Ovary (tissue), 7 donors: ENCODE measurements at regions not wholly inside any gene's neighbourhood (a gene's known extent, or its start where the extent isn't known, plus 50 kb on each side); places are given as distances from the start of the nearest gene placed in this dataset.

ENCODE experiments used
- DNase-seq, 5 donors: peaks; one replicate each; pipeline ENCODE4 v3.0.0-alpha.2; 2019 to 2020
- H3K27ac ChIP-seq, 2 donors: fragments of 200-600 bp; one replicate each; pipeline versions ENCODE4 v1.5.1 to v1.8.0; 2019 to 2022
- H3K27me3 ChIP-seq: fragments of 200-600 bp; one replicate; pipeline ENCODE4 v1.8.0; 2022
- H3K36me3 ChIP-seq: fragments of 200-600 bp; sonication (generic); one replicate; pipeline ENCODE4 v1.5.1; 2019
- H3K4me1 ChIP-seq: one replicate; pipeline ENCODE4 v1.8.1; 2013; ENCODE audit warnings: mild to moderate bottlenecking, moderate library complexity; ENCODE audit not compliant: insufficient read depth
- H3K4me3 ChIP-seq: fragments of 200-600 bp; sonication (generic); one replicate; pipeline ENCODE4 v1.5.1; 2017
- H3K9me3 ChIP-seq, 2 donors: fragments of 200-600 bp in 1 of 2; sonication (generic) in 1 of 2; one replicate each; pipeline versions ENCODE4 v1.5.1 to v1.8.1; 2013 to 2019; ENCODE audit warnings: mild to moderate bottlenecking in 1 of 2, moderate library complexity in 1 of 2
- CTCF ChIP-seq, 3 donors: fragments of 450-650 bp in 2 of 3; fragments of 200-600 bp in 1 of 3; IDR thresholded peaks; one replicate each; pipeline versions ENCODE4 v1.5.1 to v1.8.0; 2016 to 2022; ENCODE audit warnings: antibody characterized with exemption in 3 of 3, mild to moderate bottlenecking in 1 of 3
- EP300 ChIP-seq: sonication (generic); formaldehyde crosslinking; IDR thresholded peaks from one replicate; pipeline ENCODE4 v1.6.1; 2017; ENCODE audit warnings: antibody characterized with exemption
- POLR2A ChIP-seq: fragments of 450-650 bp; IDR thresholded peaks from one replicate; pipeline ENCODE4 v1.6.1; 2017; ENCODE audit warnings: antibody characterized with exemption, mild to moderate bottlenecking, moderate library complexity
- WGBS, 3 donors: extraction: QIAGEN DNeasy Blood & Tissue Kit in 1 of 3; methylation state at CpG; one replicate each; pipeline versions ENCODE4 v1.1.5 to v1.1.7; 2013 to 2017; 5-methylcytosine and 5-hydroxymethylcytosine counted together
- intact Hi-C, 4 donors: fragments of 100-400 bp; cut with DNase I; formaldehyde crosslinking; loops; one replicate each; pipeline versions ENCODE4 v1.11.0 to v1.15.1; 2022 to 2023
- donor health status: DM: no; HTN: no; CAD: no; lungs with moderate emphysema.
- donor health status: DM: no; HTN: no; CAD: no.
- donor health status: Bipolar disorder and iron deficiency.
- donor health status: DM: no; HTN: no; CAD: no.
- donor health status: DM: yes; HTN: yes; CAD: no.

- H3K27me3 ChIP-seq: no peaks in the 10 kb centered on the region
- no peaks in the 10 kb centered on the region for H3K4me1 ChIP-seq
- no peak overlapping the region for H3K27ac ChIP-seq
- no peak overlapping the region for H3K4me3 ChIP-seq
- no peak for DNase-seq
- WGBS, 3 donors: 76 to 83% (median 83%) methylated on average over 14 of the region's 14 CpGs
- TF ChIP-seq EP300 (no peak), POLR2A (no peak), CTCF (IDR thresholded peaks at IDR 0.05) (no peak)
- no peaks in the 10 kb centered on the region for H3K9me3 ChIP-seq
- no peaks in the 10 kb centered on the region for H3K36me3 ChIP-seq
- intact Hi-C loops: no loop called here
Measured at GRCh38 chr11:129699711-129700304, 115.8 kb upstream of the TMEM45B start.

GRCh38 chr11:129700701-129701100 lies 114.9 kb upstream of the TMEM45B start:
- intact Hi-C loops: no loop called here
- TF ChIP-seq CTCF (IDR thresholded peaks at IDR 0.05) (no peak), EP300 (no peak), POLR2A (no peak)
- no peaks in the 10 kb centered on the region for H3K36me3 ChIP-seq
- DNase-seq: no peak
- no peak overlapping the region for H3K4me3 ChIP-seq
- no peak overlapping the region for H3K27ac ChIP-seq
- WGBS, 3 donors: 75 to 84% (median 80%) methylated on average over 3 of the region's 3 CpGs
- H3K27me3 ChIP-seq: no peaks in the 10 kb centered on the region
- H3K4me1 ChIP-seq: no peaks in the 10 kb centered on the region
- H3K9me3 ChIP-seq: no peaks in the 10 kb centered on the region

GRCh38 chr11:129701706-129702105 lies 113.9 kb upstream of the TMEM45B start:
- 73 to 77% (median 74%) methylated on average over 6 of the region's 6 CpGs for WGBS, 3 donors
- H3K27ac ChIP-seq: no peak overlapping the region
- no peaks in the 10 kb centered on the region for H3K27me3 ChIP-seq
- no peaks in the 10 kb centered on the region for H3K4me1 ChIP-seq
- intact Hi-C loops: no loop called here
- TF ChIP-seq EP300 (no peak), CTCF (IDR thresholded peaks at IDR 0.05) (no peak), POLR2A (no peak)
- H3K9me3 ChIP-seq: no peaks in the 10 kb centered on the region
- no peaks in the 10 kb centered on the region for H3K36me3 ChIP-seq
- DNase-seq: no peak
- no peak overlapping the region for H3K4me3 ChIP-seq

- no peaks in the 10 kb centered on the region for H3K27me3 ChIP-seq
- no peak overlapping the region for H3K4me3 ChIP-seq
- DNase-seq: no peak
- intact Hi-C loops: no loop called here
- no peak for TF ChIP-seq CTCF (IDR thresholded peaks at IDR 0.05)
- no peak for TF ChIP-seq POLR2A
- no peak for TF ChIP-seq EP300
- H3K27ac ChIP-seq: no peak overlapping the region
- no peaks in the 10 kb centered on the region for H3K9me3 ChIP-seq
- WGBS, 3 donors: 68 to 81% (median 76%) methylated on average over 14 of the region's 14 CpGs
- no peaks in the 10 kb centered on the region for H3K36me3 ChIP-seq
- no peaks in the 10 kb centered on the region for H3K4me1 ChIP-seq
Measured at GRCh38 chr11:129702410-129703398, 112.9 kb upstream of the TMEM45B start.
